G401 (cell line): ENCODE measurements at regions not wholly inside any gene's neighbourhood (a gene's known extent, or its start where the extent isn't known, plus 50 kb on each side); places are given as distances from the start of the nearest gene placed in this dataset.

Source experiments
- DNase-seq: peaks from one replicate; pipeline ENCODE4 v3.0.0-alpha.2; 2015; ENCODE audit warnings: low spot score
- in situ Hi-C: cut with HindIII; loops from 2 replicates; pipeline ENCODE4 v1.10.0; 2016; ENCODE audit warnings: low sequenced_read_pairs, mixed read lengths

- no peak for DNase-seq
- in situ Hi-C loops: no loop called here
Observed at GRCh38 chr16:64136314-64136713, 985.5 kb downstream of the CDH11 start.

DNA sequence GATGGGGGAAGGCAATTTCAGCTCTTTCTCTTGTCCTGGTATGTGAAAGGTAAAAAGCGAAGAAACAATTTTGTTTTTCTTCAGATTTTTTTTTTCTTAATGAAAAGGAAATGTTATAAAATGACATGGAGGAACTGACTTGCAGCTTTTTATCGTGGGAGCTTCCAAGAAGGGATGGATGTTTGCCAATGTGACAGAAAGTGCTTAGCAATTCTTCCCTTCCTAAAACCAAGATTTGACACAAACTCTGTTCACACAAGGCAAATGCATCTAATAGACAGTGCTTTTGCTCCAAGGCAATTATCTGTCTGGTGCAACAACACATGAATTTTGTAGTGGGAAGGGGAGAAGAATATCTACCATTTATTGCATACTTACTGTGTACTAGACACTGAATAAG, 988.5 kb downstream of the CDH11 start:
- DNase-seq: peak; percentile 22
- in situ Hi-C loops: no loop called here

GRCh38 chr16:64132759-64133361, 989.0 kb downstream of the CDH11 start:
- in situ Hi-C loops: no loop called here
- DNase-seq: peak; percentile 65

- in situ Hi-C loops: no loop called here
- no peak for DNase-seq
Observed at GRCh38 chr16:64132190-64132589, 989.7 kb downstream of the CDH11 start.

- DNase-seq: no peak
- in situ Hi-C loops: no loop called here
Observed at GRCh38 chr16:64131423-64131822, 990.4 kb downstream of the CDH11 start.

DNA sequence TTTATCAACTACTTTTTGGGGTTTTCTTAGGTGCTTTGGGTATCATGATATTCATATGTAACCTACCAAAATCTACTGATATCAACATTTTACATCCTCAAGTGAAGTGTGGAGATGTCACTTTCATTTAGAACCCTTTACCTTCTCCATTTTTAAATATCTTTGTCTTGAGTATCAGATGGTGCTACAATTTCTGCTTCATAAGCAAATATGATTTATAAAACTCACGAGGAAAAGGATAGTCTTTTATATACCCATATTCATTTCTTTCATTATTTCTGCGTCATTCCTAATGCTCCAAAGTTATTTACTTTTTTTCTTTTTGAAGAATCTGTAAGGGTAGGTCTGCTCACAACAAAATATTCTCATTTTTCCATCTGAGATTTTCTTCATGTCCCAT, 991.7 kb downstream of the CDH11 start:
- in situ Hi-C loops: no loop called here
- DNase-seq: no peak

DNA sequence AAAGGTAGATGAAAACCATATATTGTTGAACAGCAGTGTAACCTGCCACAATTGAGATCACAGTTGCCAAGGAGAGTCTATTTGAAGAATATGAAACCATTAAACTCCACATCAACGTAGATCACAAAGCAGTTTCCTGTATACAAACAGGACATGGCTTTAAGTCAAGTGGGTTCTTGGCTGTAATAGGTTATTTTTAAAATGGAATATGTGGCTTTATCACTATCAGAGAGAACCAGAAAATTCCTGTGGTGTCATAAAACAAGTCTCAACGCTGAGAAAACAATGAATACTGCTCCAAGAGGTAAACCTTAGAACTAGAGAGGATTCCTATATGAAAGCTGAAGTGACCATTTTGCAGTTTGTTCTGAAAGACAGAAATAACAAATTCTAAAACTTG, 999.7 kb downstream of the CDH11 start:
- DNase-seq: no peak
- in situ Hi-C loops: no loop called here

DNA sequence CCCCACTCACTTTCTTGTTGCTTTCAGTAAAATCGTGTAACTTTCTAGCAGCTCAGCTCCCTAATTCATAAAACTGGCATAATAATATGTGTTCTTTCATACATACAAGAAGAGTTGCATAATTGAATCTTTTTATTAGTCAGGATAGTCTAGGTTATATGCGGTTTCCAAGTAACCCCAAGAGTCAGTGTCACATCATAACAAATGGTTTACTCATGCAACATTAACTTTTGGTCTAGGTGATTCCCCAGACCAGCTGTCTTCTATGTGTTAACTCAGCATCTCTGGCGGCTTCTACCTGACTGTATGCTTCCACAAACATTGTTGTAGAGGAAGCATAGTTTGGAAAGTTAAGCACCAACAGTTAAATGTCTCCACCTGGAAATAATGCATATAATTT, 1000.4 kb downstream of the CDH11 start:
- no peak for DNase-seq
- in situ Hi-C loops: no loop called here

DNA sequence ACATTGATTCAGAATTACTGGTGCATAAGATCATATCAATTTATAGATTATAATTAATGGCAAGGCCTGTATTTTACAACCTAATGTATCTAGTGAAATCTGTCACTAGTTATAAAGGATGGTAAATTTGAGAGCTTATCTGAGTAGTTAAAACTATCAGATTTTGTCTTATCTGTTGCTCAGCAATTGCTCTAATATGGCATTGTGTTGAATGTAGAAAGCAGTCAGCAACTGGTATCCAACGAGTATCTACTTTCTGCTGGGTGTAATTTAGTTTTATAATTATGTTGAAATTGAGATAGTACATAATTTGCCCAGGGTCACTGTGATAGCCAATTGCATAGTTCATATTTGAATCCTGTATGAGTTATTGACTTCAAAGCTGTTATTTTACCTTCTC, 1005.7 kb downstream of the CDH11 start:
- in situ Hi-C loops: no loop called here
- no peak for DNase-seq

- DNase-seq: no peak
- in situ Hi-C loops: no loop called here
Observed at GRCh38 chr16:64109241-64109640, 1012.6 kb downstream of the CDH11 start.

- no peak for DNase-seq
- in situ Hi-C loops: no loop called here
Observed at GRCh38 chr16:64102654-64103053, 1019.2 kb downstream of the CDH11 start.

DNA sequence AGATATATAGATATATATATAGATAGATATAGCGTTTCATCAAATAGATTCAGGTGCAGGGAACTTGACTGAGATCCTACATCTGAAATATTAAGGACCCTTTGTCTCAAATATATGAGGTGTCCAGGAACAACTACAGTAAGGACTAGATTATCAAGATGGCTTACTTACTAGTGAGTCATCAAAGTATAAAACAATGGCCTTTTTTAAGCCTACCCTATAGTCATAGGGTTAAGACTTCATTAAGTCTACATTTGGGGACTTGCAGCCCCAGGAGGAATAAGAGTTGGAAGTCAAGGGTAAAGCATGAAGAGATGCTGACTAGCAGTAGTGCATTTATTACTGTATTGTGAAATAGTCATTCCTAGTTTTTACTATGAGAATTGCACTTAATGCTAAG, 1023.4 kb downstream of the CDH11 start:
- no peak for DNase-seq
- in situ Hi-C loops: no loop called here

GRCh38 chr16:64096689-64097088, 1025.2 kb downstream of the CDH11 start:
- DNase-seq: no peak
- in situ Hi-C loops: no loop called here

GRCh38 chr16:64094992-64095634, 1026.8 kb downstream of the CDH11 start:
- DNase-seq: no peak
- in situ Hi-C loops: no loop called here

- DNase-seq: peak; percentile 92
- in situ Hi-C loops: no loop called here
Observed at GRCh38 chr16:64094181-64094965, 1027.5 kb downstream of the CDH11 start.

DNA sequence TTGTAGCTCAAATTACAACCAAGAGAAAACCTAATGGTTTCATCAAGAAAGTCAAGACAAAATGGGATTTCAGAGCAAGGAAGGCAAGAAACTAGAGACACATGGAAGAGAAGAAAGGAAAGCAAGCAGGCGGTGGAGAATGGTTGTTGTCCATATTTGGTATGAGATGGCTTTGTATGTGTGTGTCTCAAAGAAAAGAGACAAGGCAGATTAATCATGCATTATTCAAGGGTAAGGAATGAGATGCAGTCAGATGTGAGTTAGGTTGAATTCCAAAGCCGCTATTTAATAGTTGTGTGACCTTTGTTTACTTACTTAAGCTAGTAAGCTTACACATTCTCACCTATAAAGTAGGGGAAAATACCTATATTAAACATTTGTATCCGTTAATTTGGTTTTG, 1029.6 kb downstream of the CDH11 start:
- in situ Hi-C loops: no loop called here
- no peak for DNase-seq

DNA sequence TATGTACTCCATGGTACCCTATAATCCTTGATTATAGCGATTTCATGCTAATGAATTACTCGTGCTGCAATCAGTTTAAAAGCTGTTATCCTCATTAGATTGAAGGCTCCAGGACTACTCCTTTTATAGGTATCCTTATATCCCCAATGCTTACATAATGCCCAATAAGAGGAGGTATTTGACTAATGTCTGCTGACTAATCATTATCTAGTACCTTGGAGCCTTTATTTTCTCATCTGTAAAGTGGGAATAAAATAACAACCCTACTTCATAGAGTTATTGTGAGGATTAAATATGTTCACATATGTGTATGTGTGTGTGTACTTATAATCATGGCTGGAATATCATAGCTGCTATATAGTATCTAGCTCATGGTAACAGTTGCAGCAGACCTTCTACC, 1031.5 kb downstream of the CDH11 start:
- in situ Hi-C loops: no loop called here
- DNase-seq: no peak

DNA sequence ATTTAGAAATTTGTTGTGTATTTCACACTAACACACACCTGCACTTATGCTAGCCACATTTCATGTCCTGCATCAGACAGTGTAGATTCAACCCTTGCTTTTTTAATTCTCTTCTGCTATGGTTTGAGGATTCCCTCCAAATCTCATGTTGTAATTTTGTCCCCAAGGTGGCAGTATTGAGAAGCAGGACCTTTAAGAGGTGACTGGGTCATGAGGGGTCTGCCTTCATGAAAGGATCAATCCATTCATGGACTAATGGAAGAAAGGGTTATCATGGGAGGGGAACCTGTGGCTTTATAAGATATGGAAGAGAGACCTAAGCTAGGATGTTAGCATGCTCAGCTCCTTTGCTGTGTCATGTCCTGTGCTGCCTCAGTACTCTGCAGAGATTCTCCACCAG, 1032.2 kb downstream of the CDH11 start:
- in situ Hi-C loops: no loop called here
- peak; percentile 12 for DNase-seq

DNA sequence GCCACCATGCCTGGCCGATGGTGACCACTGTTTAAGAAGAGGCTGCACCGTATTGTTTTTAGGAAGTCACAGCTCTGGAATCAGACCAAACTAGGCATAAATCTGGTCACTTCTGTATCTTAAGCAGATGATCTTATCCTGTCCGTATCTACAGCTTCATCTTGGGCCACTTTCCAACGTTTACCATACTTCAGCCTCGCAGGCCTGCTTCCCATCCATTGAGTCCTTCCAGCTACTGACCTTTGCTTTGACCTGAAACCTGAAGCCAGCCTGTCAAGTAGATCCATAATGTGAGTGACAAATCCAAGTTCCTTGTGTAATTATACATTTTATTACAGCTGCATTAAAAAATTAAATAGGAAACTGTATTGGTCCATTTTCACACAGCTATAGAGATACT, 1033.0 kb downstream of the CDH11 start:
- no peak for DNase-seq
- in situ Hi-C loops: no loop called here

- in situ Hi-C loops: no loop called here
- DNase-seq: peak; percentile 83
Observed at GRCh38 chr16:64085296-64085695, 1036.6 kb downstream of the CDH11 start.

DNA sequence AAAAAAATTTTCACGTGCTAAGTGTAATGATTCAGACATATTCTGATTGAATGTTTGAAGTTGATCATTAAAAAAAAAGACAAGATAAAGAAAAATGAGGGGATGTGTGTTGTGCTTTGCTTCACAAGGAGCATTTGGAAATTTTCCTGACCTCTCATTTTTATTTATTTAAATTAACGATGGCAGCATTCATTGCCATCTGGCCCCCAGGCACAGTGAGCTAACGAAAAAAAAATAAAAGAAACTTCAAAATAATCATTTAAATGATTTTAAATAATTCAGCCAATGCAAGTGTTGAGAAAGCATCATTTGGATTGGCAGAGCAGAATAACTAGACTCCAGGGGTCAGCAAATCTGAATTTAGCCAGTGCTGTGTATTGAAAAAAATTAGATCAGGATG, 1037.2 kb downstream of the CDH11 start:
- no peak for DNase-seq
- in situ Hi-C loops: no loop called here
